ENCODE measurements at regions not wholly inside any gene's neighbourhood (a gene's known extent, or its start where the extent isn't known, plus 50 kb on each side); places are given as distances from the start of the nearest gene placed in this dataset.

GRCh38 chr12:73330584-73331351 lies 1058.6 kb downstream of the TRHDE start:
- Mint-ChIP-seq H3K4me1 (no peaks in the 10 kb centered on the region), H3K36me3 (no peaks in the 10 kb centered on the region), H3K9me3 (peaks cover 4 to 16% (median 15%) of the 10 kb centered on the region in 3 donors), H3K4me3 (no peak overlapping the region), H3K27me3 (no peaks in the 10 kb centered on the region), H3K27ac (no peak overlapping the region)
- Histone ChIP-seq H3K4me3 (ENCODE audit: control insufficient read depth in 1 of 2, extremely low read depth in 1 of 2, low read length in 1 of 2) (no peak overlapping the region), H3K36me3 (ENCODE audit: control insufficient read depth in 2 of 2, extremely low read depth in 1 of 2, insufficient read depth in 1 of 2, low read length in 1 of 2) (no peaks in the 10 kb centered on the region), H3K9me3 (peaks cover 4% of the 10 kb centered on the region), H3K27ac (ENCODE audit: low read length) (no peak overlapping the region), H3K27me3 (replicated peaks in 1 of 2; ENCODE audit: control insufficient read depth in 2 of 2, extremely low read depth in 1 of 2, insufficient read depth in 2 of 2, low read length in 1 of 2) (no peaks in the 10 kb centered on the region), H3K4me1 (ENCODE audit: control insufficient read depth in 1 of 2, extremely low read depth in 1 of 2, insufficient read depth in 2 of 2, low read length in 2 of 2) (no peaks in the 10 kb centered on the region)
- ChIA-PET CTCF (no interaction called here), POLR2A (no interaction called here)
- no peak for ATAC-seq (replicated peaks in 1 of 4)
- no peak for DNase-seq
- no CpG with 5 or more reads among the region's 2 CpGs for WGBS (ENCODE audit: insufficient coverage)

- Histone ChIP-seq H3K4me3 (ENCODE audit: control insufficient read depth in 1 of 2, extremely low read depth in 1 of 2, low read length in 1 of 2) (no peak overlapping the region), H3K4me1 (ENCODE audit: control insufficient read depth in 1 of 2, extremely low read depth in 1 of 2, insufficient read depth in 2 of 2, low read length in 2 of 2) (no peaks in the 10 kb centered on the region), H3K27me3 (replicated peaks in 1 of 2; ENCODE audit: control insufficient read depth in 2 of 2, extremely low read depth in 1 of 2, insufficient read depth in 2 of 2, low read length in 1 of 2) (no peaks in the 10 kb centered on the region), H3K36me3 (ENCODE audit: control insufficient read depth in 2 of 2, extremely low read depth in 1 of 2, insufficient read depth in 1 of 2, low read length in 1 of 2) (no peaks in the 10 kb centered on the region), H3K27ac (ENCODE audit: low read length) (no peak overlapping the region), H3K9me3 (no peaks in the 10 kb centered on the region)
- POLR2A ChIA-PET = no interaction called here
- DNase-seq = no peak
- Mint-ChIP-seq H3K27me3 (no peaks in the 10 kb centered on the region), H3K9me3 (peaks cover 8 to 10% (median 9%) of the 10 kb centered on the region in 3 donors), H3K4me1 (no peaks in the 10 kb centered on the region), H3K4me3 (no peak overlapping the region), H3K36me3 (no peaks in the 10 kb centered on the region), H3K27ac (no peak overlapping the region)
- CTCF ChIA-PET = no interaction called here
- ATAC-seq (replicated peaks in 1 of 4) = no peak
- WGBS (ENCODE audit: insufficient coverage) = no CpG with 5 or more reads among the region's 3 CpGs
These were observed 1069.5 kb downstream of the TRHDE start for GRCh38 chr12:73341559-73342247.

GRCh38 chr12:73342733-73343132 lies 1070.6 kb downstream of the TRHDE start:
- no peaks in the 10 kb centered on the region for H3K27me3 Mint-ChIP-seq
- no peak overlapping the region for H3K4me3 Mint-ChIP-seq
- Histone ChIP-seq H3K4me1 (ENCODE audit: control insufficient read depth in 1 of 2, extremely low read depth in 1 of 2, insufficient read depth in 2 of 2, low read length in 2 of 2) (no peaks in the 10 kb centered on the region), H3K9me3 (no peaks in the 10 kb centered on the region), H3K27me3 (replicated peaks in 1 of 2; ENCODE audit: control insufficient read depth in 2 of 2, extremely low read depth in 1 of 2, insufficient read depth in 2 of 2, low read length in 1 of 2) (no peaks in the 10 kb centered on the region), H3K4me3 (ENCODE audit: control insufficient read depth in 1 of 2, extremely low read depth in 1 of 2, low read length in 1 of 2) (no peak overlapping the region), H3K36me3 (ENCODE audit: control insufficient read depth in 2 of 2, extremely low read depth in 1 of 2, insufficient read depth in 1 of 2, low read length in 1 of 2) (no peaks in the 10 kb centered on the region), H3K27ac (ENCODE audit: low read length) (no peak overlapping the region)
- H3K9me3 Mint-ChIP-seq = peaks cover 14 to 15% (median 15%) of the 10 kb centered on the region in 3 donors
- DNase-seq (no peak), ATAC-seq (replicated peaks in 1 of 4) (no peak)
- H3K4me1 Mint-ChIP-seq = no peaks in the 10 kb centered on the region
- ChIA-PET POLR2A (no interaction called here), CTCF (no interaction called here)
- no peaks in the 10 kb centered on the region for H3K36me3 Mint-ChIP-seq
- H3K27ac Mint-ChIP-seq = no peak overlapping the region
- no CpG with 5 or more reads among the region's 3 CpGs for WGBS (ENCODE audit: insufficient coverage)

- ATAC-seq (replicated peaks in 1 of 4) = no peak
- no peaks in the 10 kb centered on the region for H3K27me3 ChIP-seq (replicated peaks in 1 of 2; ENCODE audit: control insufficient read depth in 2 of 2, extremely low read depth in 1 of 2, insufficient read depth in 2 of 2, low read length in 1 of 2)
- Mint-ChIP-seq H3K36me3 (no peaks in the 10 kb centered on the region), H3K4me3 (no peak overlapping the region), H3K27ac (no peak overlapping the region), H3K27me3 (no peaks in the 10 kb centered on the region), H3K9me3 (peaks cover 4 to 17% (median 13%) of the 10 kb centered on the region in 3 donors), H3K4me1 (no peaks in the 10 kb centered on the region)
- H3K9me3 ChIP-seq = no peaks in the 10 kb centered on the region
- ChIA-PET CTCF (no interaction called here), POLR2A (interaction anchor here (0.6 to 0.7 kb wide), 2 partner anchors 35 to 480 kb away, joined by 3 to 4 read pairs; no protein-coding TSS in a partner anchor)
- no peaks in the 10 kb centered on the region for H3K36me3 ChIP-seq (ENCODE audit: control insufficient read depth in 2 of 2, extremely low read depth in 1 of 2, insufficient read depth in 1 of 2, low read length in 1 of 2)
- WGBS (ENCODE audit: insufficient coverage) = no CpG with 5 or more reads among the region's 1 CpG
- H3K4me3 ChIP-seq (ENCODE audit: control insufficient read depth in 1 of 2, extremely low read depth in 1 of 2, low read length in 1 of 2) = no peak overlapping the region
- no peaks in the 10 kb centered on the region for H3K4me1 ChIP-seq (ENCODE audit: control insufficient read depth in 1 of 2, extremely low read depth in 1 of 2, insufficient read depth in 2 of 2, low read length in 2 of 2)
- no peak for DNase-seq
- no peak overlapping the region for H3K27ac ChIP-seq (ENCODE audit: low read length)
These were observed 1080.7 kb downstream of the TRHDE start for GRCh38 chr12:73352826-73353225.

GRCh38 chr12:73361156-73361863 lies 1089.1 kb downstream of the TRHDE start:
- Mint-ChIP-seq H3K27me3 (no peaks in the 10 kb centered on the region), H3K4me1 (no peaks in the 10 kb centered on the region), H3K36me3 (no peaks in the 10 kb centered on the region), H3K9me3 (peaks cover 3 to 7% (median 7%) of the 10 kb centered on the region in 3 donors), H3K27ac (no peak overlapping the region), H3K4me3 (no peak overlapping the region)
- POLR2A ChIA-PET = no interaction called here
- ATAC-seq (replicated peaks in 1 of 4) = no peak
- H3K4me1 ChIP-seq (ENCODE audit: control insufficient read depth in 1 of 2, extremely low read depth in 1 of 2, insufficient read depth in 2 of 2, low read length in 2 of 2) = no peaks in the 10 kb centered on the region
- H3K9me3 ChIP-seq = no peaks in the 10 kb centered on the region
- no peak overlapping the region for H3K27ac ChIP-seq (ENCODE audit: low read length)
- no peaks in the 10 kb centered on the region for H3K27me3 ChIP-seq (replicated peaks in 1 of 2; ENCODE audit: control insufficient read depth in 2 of 2, extremely low read depth in 1 of 2, insufficient read depth in 2 of 2, low read length in 1 of 2)
- no peak for DNase-seq
- H3K4me3 ChIP-seq (ENCODE audit: control insufficient read depth in 1 of 2, extremely low read depth in 1 of 2, low read length in 1 of 2) = no peak overlapping the region
- CTCF ChIA-PET = no interaction called here
- H3K36me3 ChIP-seq (ENCODE audit: control insufficient read depth in 2 of 2, extremely low read depth in 1 of 2, insufficient read depth in 1 of 2, low read length in 1 of 2) = no peaks in the 10 kb centered on the region

GRCh38 chr12:73361864-73362230 lies 1089.7 kb downstream of the TRHDE start:
- DNase-seq (no peak), ATAC-seq (replicated peaks in 1 of 4) (no peak)
- Histone ChIP-seq H3K4me3 (ENCODE audit: control insufficient read depth in 1 of 2, extremely low read depth in 1 of 2, low read length in 1 of 2) (no peak overlapping the region), H3K27me3 (replicated peaks in 1 of 2; ENCODE audit: control insufficient read depth in 2 of 2, extremely low read depth in 1 of 2, insufficient read depth in 2 of 2, low read length in 1 of 2) (no peaks in the 10 kb centered on the region), H3K9me3 (no peaks in the 10 kb centered on the region), H3K4me1 (ENCODE audit: control insufficient read depth in 1 of 2, extremely low read depth in 1 of 2, insufficient read depth in 2 of 2, low read length in 2 of 2) (no peaks in the 10 kb centered on the region), H3K27ac (ENCODE audit: low read length) (no peak overlapping the region), H3K36me3 (ENCODE audit: control insufficient read depth in 2 of 2, extremely low read depth in 1 of 2, insufficient read depth in 1 of 2, low read length in 1 of 2) (no peaks in the 10 kb centered on the region)
- POLR2A ChIA-PET = no interaction called here
- WGBS (ENCODE audit: insufficient coverage) = 100% methylated on average over 1 of the region's 4 CpGs
- no peak overlapping the region for H3K4me3 Mint-ChIP-seq
- H3K36me3 Mint-ChIP-seq = no peaks in the 10 kb centered on the region
- no peaks in the 10 kb centered on the region for H3K27me3 Mint-ChIP-seq
- CTCF ChIA-PET = no interaction called here
- H3K4me1 Mint-ChIP-seq = no peaks in the 10 kb centered on the region
- peaks cover 2 to 6% (median 3%) of the 10 kb centered on the region in 3 donors for H3K9me3 Mint-ChIP-seq
- no peak overlapping the region for H3K27ac Mint-ChIP-seq

Data from T-cell (primary cell).